ENCODE measurements at regions not wholly inside any gene's neighbourhood (a gene's known extent, or its start where the extent isn't known, plus 50 kb on each side); places are given as distances from the start of the nearest gene placed in this dataset.

DNA sequence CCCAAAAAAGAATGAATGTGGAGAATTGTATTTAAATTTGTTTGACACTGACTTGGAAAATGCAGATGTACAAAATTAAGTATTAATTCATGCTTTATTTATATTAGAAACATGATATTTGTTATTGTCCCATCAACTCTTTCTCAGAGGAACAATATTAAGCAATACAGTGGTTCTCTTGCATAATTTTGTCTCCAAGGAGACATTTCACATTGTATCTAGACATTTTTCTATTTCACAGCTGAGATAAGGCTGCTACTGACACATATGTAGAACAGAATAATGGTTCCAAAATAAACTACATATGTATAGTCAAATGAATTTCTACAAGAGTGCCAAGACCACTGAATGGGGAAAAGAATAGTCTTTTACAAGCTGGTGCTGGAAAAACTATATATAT is 427.9 kb upstream of the SPANXN1 start:
- Histone ChIP-seq H3K4me3 (no peak overlapping the region), H3K4me1 (ENCODE audit: low read depth) (no peaks in the 10 kb centered on the region), H3K27me3 (no peaks in the 10 kb centered on the region), H3K36me3 (no peaks in the 10 kb centered on the region), H3K27ac (no peak overlapping the region), H3K9me3 (ENCODE audit: low read depth) (peaks cover 2% of the 10 kb centered on the region)
- TF ChIP-seq, protein P1, sequence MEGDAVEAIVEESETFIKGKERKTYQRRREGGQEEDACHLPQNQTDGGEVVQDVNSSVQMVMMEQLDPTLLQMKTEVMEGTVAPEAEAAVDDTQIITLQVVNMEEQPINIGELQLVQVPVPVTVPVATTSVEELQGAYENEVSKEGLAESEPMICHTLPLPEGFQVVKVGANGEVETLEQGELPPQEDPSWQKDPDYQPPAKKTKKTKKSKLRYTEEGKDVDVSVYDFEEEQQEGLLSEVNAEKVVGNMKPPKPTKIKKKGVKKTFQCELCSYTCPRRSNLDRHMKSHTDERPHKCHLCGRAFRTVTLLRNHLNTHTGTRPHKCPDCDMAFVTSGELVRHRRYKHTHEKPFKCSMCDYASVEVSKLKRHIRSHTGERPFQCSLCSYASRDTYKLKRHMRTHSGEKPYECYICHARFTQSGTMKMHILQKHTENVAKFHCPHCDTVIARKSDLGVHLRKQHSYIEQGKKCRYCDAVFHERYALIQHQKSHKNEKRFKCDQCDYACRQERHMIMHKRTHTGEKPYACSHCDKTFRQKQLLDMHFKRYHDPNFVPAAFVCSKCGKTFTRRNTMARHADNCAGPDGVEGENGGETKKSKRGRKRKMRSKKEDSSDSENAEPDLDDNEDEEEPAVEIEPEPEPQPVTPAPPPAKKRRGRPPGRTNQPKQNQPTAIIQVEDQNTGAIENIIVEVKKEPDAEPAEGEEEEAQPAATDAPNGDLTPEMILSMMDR (IDR thresholded peaks at IDR 0.05; ENCODE audit: low read depth, low read length): no peak
- DNase-seq (ENCODE audit: low read depth in 1 of 2, low spot score in 1 of 2): no peak

DNA sequence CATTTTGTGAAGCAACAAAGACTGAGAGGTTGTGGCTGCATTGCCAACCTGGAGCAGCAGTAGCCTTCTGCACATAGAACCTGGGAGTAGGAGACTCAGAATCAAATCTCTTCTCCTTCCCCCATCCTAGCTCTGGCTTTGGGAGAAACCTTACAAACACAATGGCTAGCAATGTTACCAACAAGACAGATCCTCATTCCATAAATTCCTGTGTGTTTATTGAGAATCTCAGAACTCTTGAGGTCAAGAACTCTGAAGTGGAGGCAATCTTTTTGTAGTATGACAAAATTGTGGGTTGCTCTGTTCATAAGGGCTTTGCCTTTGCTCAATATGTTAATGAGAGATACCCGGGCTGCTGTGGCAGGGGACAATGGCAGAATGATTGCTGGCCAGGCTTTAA is 406.7 kb upstream of the SPANXN1 start:
- Histone ChIP-seq H3K27me3 (no peaks in the 10 kb centered on the region), H3K4me3 (no peak overlapping the region), H3K9me3 (ENCODE audit: low read depth) (no peaks in the 10 kb centered on the region), H3K36me3 (no peaks in the 10 kb centered on the region), H3K4me1 (ENCODE audit: low read depth) (no peaks in the 10 kb centered on the region), H3K27ac (no peak overlapping the region)
- TF ChIP-seq, protein P1 (IDR thresholded peaks at IDR 0.05; ENCODE audit: low read depth, low read length): no peak
- DNase-seq (ENCODE audit: low read depth in 1 of 2, low spot score in 1 of 2): no peak

DNA sequence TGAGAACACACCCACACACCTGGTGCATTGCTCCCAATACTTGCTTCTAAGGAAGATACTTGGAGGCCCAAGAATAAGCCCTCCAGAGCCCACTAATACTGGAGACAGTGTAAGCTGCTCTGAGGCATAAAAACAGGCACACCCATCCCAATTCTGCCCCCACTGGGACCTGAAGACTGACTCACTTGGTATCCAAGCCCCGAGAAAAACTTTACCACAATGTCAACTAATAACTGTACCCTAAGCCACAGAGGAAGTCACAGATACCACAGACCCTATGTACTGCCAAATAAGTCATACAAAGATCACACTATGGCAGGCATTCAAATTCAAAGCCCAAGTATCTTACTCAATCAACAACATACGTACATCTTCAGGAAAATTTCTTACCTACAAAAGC is 398.2 kb upstream of the SPANXN1 start:
- Histone ChIP-seq H3K27ac (no peak overlapping the region), H3K4me3 (no peak overlapping the region), H3K36me3 (no peaks in the 10 kb centered on the region), H3K4me1 (ENCODE audit: low read depth) (no peaks in the 10 kb centered on the region), H3K27me3 (no peaks in the 10 kb centered on the region), H3K9me3 (ENCODE audit: low read depth) (no peaks in the 10 kb centered on the region)
- TF ChIP-seq, protein P1 (IDR thresholded peaks at IDR 0.05; ENCODE audit: low read depth, low read length): no peak
- DNase-seq (ENCODE audit: low read depth in 1 of 2, low spot score in 1 of 2): no peak

DNA sequence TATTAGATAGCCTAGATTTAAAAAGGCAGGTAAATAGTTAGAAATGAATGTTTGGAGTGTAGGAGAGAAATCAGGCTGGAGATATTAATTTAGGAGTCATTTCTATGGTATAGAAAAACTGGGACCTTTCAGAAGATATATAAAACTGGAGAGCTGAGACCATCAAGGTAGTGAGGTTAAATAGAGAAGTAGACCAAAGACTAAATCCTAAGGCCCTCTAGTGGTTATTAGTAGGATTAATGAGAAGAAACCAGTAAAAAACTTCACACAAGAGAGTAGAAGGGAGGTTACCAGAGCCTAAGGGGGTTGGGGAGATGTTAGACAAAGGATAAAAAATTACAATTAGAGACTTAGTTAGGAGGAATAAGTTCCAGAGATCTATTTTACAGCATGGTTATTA is 351.0 kb upstream of the SPANXN1 start:
- no peak overlapping the region for H3K27ac ChIP-seq
- TF ChIP-seq, protein P1 (IDR thresholded peaks at IDR 0.05; ENCODE audit: low read depth, low read length): no peak
- H3K9me3 ChIP-seq (ENCODE audit: low read depth): no peaks in the 10 kb centered on the region
- no peaks in the 10 kb centered on the region for H3K27me3 ChIP-seq
- no peaks in the 10 kb centered on the region for H3K36me3 ChIP-seq
- peak in 1 of 2 donors; percentile 0 for DNase-seq (ENCODE audit: low read depth in 1 of 2, low spot score in 1 of 2)
- no peaks in the 10 kb centered on the region for H3K4me1 ChIP-seq (ENCODE audit: low read depth)
- H3K4me3 ChIP-seq: no peak overlapping the region

DNA sequence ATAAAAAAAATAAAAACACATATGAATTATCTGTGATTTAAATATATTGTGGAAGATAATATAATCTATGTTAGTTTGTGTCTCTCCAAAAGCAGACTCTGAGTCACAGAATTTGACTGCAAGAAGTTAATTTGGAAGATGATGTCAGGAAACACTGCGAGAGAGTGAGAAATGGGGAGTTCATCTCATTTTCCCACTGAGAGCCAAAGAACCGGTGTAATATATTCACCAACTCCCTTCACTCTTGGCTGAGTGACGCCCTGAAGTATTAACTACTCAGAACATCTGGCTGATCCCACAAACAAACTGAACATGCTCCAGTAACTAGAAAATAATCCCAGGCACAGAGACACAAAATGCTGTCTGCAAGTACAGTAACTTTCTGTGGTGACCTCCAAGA is 345.8 kb upstream of the SPANXN1 start:
- H3K4me3 ChIP-seq: no peak overlapping the region
- H3K27me3 ChIP-seq: no peaks in the 10 kb centered on the region

More for the DNA sequence above, 345.8 kb upstream of the SPANXN1 start:
- no peak for DNase-seq (ENCODE audit: low read depth in 1 of 2, low spot score in 1 of 2)
- TF ChIP-seq, protein P1 (IDR thresholded peaks at IDR 0.05; ENCODE audit: low read depth, low read length): no peak
- Histone ChIP-seq H3K9me3 (ENCODE audit: low read depth) (no peaks in the 10 kb centered on the region), H3K27ac (no peak overlapping the region), H3K36me3 (no peaks in the 10 kb centered on the region), H3K4me1 (ENCODE audit: low read depth) (no peaks in the 10 kb centered on the region)

Measured in cardiac muscle cell (in vitro differentiated cells and primary cell).